ENCODE measurements at regions not wholly inside any gene's neighbourhood (a gene's known extent, or its start where the extent isn't known, plus 50 kb on each side); places are given as distances from the start of the nearest gene placed in this dataset.

- TF ChIP-seq, protein P1, sequence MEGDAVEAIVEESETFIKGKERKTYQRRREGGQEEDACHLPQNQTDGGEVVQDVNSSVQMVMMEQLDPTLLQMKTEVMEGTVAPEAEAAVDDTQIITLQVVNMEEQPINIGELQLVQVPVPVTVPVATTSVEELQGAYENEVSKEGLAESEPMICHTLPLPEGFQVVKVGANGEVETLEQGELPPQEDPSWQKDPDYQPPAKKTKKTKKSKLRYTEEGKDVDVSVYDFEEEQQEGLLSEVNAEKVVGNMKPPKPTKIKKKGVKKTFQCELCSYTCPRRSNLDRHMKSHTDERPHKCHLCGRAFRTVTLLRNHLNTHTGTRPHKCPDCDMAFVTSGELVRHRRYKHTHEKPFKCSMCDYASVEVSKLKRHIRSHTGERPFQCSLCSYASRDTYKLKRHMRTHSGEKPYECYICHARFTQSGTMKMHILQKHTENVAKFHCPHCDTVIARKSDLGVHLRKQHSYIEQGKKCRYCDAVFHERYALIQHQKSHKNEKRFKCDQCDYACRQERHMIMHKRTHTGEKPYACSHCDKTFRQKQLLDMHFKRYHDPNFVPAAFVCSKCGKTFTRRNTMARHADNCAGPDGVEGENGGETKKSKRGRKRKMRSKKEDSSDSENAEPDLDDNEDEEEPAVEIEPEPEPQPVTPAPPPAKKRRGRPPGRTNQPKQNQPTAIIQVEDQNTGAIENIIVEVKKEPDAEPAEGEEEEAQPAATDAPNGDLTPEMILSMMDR (IDR thresholded peaks at IDR 0.05; ENCODE audit: insufficient read depth, low read length): no peak
- TF ChIP-seq POLR2AphosphoS5 (IDR thresholded peaks at IDR 0.05; ENCODE audit: low read depth) (no peak), GABPA (IDR thresholded peaks at IDR 0.05; ENCODE audit: low read depth) (no peak)
- TF ChIP-seq, protein P2, sequence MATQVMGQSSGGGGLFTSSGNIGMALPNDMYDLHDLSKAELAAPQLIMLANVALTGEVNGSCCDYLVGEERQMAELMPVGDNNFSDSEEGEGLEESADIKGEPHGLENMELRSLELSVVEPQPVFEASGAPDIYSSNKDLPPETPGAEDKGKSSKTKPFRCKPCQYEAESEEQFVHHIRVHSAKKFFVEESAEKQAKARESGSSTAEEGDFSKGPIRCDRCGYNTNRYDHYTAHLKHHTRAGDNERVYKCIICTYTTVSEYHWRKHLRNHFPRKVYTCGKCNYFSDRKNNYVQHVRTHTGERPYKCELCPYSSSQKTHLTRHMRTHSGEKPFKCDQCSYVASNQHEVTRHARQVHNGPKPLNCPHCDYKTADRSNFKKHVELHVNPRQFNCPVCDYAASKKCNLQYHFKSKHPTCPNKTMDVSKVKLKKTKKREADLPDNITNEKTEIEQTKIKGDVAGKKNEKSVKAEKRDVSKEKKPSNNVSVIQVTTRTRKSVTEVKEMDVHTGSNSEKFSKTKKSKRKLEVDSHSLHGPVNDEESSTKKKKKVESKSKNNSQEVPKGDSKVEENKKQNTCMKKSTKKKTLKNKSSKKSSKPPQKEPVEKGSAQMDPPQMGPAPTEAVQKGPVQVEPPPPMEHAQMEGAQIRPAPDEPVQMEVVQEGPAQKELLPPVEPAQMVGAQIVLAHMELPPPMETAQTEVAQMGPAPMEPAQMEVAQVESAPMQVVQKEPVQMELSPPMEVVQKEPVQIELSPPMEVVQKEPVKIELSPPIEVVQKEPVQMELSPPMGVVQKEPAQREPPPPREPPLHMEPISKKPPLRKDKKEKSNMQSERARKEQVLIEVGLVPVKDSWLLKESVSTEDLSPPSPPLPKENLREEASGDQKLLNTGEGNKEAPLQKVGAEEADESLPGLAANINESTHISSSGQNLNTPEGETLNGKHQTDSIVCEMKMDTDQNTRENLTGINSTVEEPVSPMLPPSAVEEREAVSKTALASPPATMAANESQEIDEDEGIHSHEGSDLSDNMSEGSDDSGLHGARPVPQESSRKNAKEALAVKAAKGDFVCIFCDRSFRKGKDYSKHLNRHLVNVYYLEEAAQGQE (IDR thresholded peaks at IDR 0.05; ENCODE audit: insufficient replicate concordance, low read depth): no peak
Measured at GRCh38 chr1:81573458-81573857, 227.3 kb upstream of the ADGRL2 start.
